GM19468 (cell line): ENCODE measurements at regions not wholly inside any gene's neighbourhood (a gene's known extent, or its start where the extent isn't known, plus 50 kb on each side); places are given as distances from the start of the nearest gene placed in this dataset.

Experiments used
- ATAC-seq: cut with Tn5 transposase; IDR thresholded peaks from one replicate; pipeline ENCODE4 v1.9.1; 2021; ENCODE audit warnings: mild to moderate bottlenecking, moderate library complexity, moderate number of reproducible peaks; ENCODE audit not compliant: unreplicated experiment; ENCODE audit errors: extremely low read depth

- ATAC-seq = no peak
These were observed 186.8 kb downstream of the ZEB2 start for GRCh38 chr2:144333143-144333555.

- peak; percentile 96 for ATAC-seq
These were observed 187.4 kb downstream of the ZEB2 start for GRCh38 chr2:144332356-144333142.

DNA sequence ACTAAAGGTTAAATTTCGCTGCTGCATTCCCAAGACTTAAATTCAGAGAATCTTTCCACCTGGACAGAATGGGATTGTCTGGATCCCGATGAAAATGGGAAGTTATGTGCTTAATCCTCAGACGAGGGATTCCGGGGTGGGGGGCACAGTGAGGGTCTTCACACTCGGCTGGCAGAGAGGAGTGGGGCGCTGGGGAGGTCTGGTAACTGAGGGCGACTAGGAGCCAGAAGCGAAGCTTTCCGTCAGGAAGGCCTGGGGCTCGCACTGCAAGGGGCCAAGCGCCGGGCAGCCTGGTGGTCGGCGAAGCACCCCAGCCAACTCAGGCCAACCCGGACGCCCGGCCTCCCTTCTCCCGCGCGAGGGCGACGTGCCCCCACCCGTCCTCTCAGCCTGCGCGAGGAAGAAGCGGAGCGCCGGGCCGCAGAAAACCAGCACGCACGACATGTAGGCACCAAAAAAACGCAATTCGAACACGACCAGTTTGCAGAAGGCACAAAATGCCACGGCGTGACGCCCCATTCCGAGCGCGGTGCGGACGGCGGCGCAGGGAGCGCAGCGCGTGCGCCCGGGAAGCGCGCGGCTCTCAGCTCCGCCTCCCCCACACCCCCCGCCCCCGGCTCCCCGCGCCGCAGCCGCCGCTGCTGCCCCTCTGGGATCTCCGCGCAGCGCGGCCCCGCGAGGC, 188.1 kb downstream of the ZEB2 start:
- peak; percentile 49 for ATAC-seq

GRCh38 chr2:144330951-144331673, 188.8 kb downstream of the ZEB2 start:
- no peak for ATAC-seq

GRCh38 chr2:144329472-144329871, 190.4 kb downstream of the ZEB2 start:
- ATAC-seq = no peak

GRCh38 chr2:144328938-144329337, 191.0 kb downstream of the ZEB2 start:
- ATAC-seq = no peak

- ATAC-seq = no peak
These were observed 193.1 kb downstream of the ZEB2 start for GRCh38 chr2:144326825-144327224.

GRCh38 chr2:144325086-144325485, 194.8 kb downstream of the ZEB2 start:
- no peak for ATAC-seq

DNA sequence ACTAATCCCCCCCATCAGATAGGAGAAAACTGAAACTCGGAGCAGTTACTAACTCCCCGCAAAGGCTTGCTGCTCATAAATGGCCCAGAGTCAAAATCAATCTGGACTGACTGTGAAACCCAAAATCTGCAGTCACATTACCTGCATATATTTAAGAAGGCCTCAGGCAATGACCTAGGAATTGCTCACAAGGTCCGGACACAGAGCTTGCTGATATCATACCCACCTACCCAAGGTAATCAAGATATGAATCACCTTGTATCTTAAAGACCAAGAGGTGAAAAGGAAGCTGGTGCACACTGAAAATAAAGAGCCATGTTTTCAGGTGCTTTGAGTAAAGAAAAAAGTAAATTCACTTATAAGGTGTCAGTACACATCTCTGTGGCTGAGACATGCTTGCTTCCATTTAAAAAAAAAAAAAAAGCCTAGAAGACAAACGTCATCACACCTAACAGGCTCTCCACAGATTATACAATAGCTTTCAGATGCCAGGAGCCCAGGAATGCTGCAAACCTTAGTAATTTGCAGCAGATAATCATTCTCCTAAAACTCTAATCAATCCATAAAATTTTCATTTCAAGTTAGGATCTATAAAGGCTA, 195.4 kb downstream of the ZEB2 start:
- no peak for ATAC-seq

- peak; percentile 34 for ATAC-seq
These were observed 196.0 kb downstream of the ZEB2 start for GRCh38 chr2:144323946-144324345.

GRCh38 chr2:144322379-144322778, 197.5 kb downstream of the ZEB2 start:
- no peak for ATAC-seq

- ATAC-seq = no peak
These were observed 199.4 kb downstream of the ZEB2 start for GRCh38 chr2:144320491-144320890.

GRCh38 chr2:144317071-144317738, 202.7 kb downstream of the ZEB2 start:
- no peak for ATAC-seq

GRCh38 chr2:144310889-144311608, 208.9 kb downstream of the ZEB2 start:
- ATAC-seq = no peak

DNA sequence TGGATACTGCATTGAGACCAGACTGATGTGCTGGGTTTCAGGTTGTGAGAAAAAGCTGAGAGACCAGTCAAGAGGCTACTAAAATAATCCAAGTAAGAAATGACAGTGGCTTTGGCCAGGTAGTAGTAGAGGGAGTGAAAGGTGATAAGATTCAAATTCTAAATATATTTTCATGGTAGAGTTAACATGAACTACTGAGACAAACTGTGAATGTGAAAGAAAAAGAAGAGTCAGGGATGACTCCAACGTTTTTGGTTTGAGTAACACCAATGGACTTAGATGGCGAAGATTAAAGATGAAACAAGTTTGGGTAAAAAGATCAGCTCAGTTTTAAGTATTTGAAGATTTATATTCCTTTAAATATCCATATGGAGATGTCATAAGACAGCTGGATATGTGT, 209.4 kb downstream of the ZEB2 start:
- no peak for ATAC-seq

- ATAC-seq = no peak
These were observed 212.2 kb downstream of the ZEB2 start for GRCh38 chr2:144307711-144308110.

DNA sequence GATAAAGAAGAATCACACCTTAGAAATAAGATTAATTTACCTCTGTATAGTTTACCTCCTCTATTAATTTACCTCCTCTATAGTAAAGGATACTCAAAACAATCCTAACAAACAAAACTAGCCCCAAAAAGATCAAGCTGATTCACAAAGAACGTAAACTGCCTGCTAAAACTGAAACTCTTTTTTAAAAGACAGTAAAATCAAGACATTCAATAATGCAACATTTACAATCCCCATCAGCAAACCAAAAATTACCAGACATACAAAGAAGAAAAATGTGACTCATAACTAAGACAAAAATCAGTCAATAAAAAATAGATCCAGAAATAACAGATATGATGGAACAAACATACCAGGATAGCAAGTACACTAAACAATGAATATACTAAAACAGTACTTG, 215.7 kb downstream of the ZEB2 start:
- ATAC-seq = no peak

DNA sequence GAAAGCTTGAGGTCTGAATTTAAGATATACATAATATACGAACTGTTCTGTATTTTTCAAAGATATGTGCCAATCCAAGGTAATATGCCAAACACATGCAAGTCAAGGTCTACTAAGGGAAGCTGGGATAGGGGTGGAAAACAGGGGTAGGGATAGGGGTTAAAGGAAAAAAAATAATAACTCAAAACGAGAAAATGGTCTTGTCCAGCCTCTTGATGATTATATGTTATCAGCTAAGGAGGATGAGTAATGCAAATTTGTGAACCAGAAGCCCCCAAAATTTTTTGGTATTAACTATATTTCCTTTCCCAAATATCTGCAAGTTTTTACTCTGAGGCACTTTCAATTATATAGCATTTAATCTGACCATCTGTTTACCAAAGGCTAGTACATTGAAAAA, 219.3 kb downstream of the ZEB2 start:
- no peak for ATAC-seq

GRCh38 chr2:144290276-144290675, 229.6 kb downstream of the ZEB2 start:
- no peak for ATAC-seq

GRCh38 chr2:144288438-144288837, 231.5 kb downstream of the ZEB2 start:
- no peak for ATAC-seq
